ENCODE measurements at regions not wholly inside any gene's neighbourhood (a gene's known extent, or its start where the extent isn't known, plus 50 kb on each side); places are given as distances from the start of the nearest gene placed in this dataset.

- no peak for DNase-seq (ENCODE audit: low spot score)
- peaks cover 5% of the 10 kb centered on the region for H3K4me1 Mint-ChIP-seq
- ChIA-PET CTCF (no interaction called here), POLR2A (no interaction called here)
- 0 out of 2 replicates have a peak, but pooled peaks cover 3% of the 10 kb centered on the region for H3K9me3 Mint-ChIP-seq
- no peak for ATAC-seq
- H3K27me3 Mint-ChIP-seq (ENCODE audit: low read depth) = no peaks in the 10 kb centered on the region
- TF ChIP-seq ELF4 (CRISPR knock-in tag; IDR thresholded peaks at IDR 0.05; ENCODE audit: low read depth) = no peak
- no peak overlapping the region for H3K4me3 Mint-ChIP-seq
- no peak overlapping the region for H3K27ac Mint-ChIP-seq
- H3K36me3 Mint-ChIP-seq = no peaks in the 10 kb centered on the region
Observed at GRCh38 chr10:3902809-3903410, 117.9 kb upstream of the KLF6 start.

- POLR2A ChIA-PET = no interaction called here
- H3K36me3 Mint-ChIP-seq = no peaks in the 10 kb centered on the region
- DNase-seq (ENCODE audit: low spot score) (no peak), ATAC-seq (no peak)
- H3K4me1 Mint-ChIP-seq = peaks cover 5% of the 10 kb centered on the region
- TF ChIP-seq AR (CRISPR knock-in tag; IDR thresholded peaks at IDR 0.05) (no peak), CREB1 (CRISPR knock-in tag; IDR thresholded peaks at IDR 0.05) (no peak), SP1 (CRISPR knock-in tag; conservative IDR thresholded peaks at IDR 0.05) (no peak), CBFB (CRISPR knock-in tag; IDR thresholded peaks at IDR 0.05; ENCODE audit: low read depth) (no peak), NFE2L1 (CRISPR knock-in tag; IDR thresholded peaks at IDR 0.05) (no peak), SMAD3 (CRISPR knock-in tag; IDR thresholded peaks at IDR 0.05; ENCODE audit: borderline replicate concordance) (no peak), GRHL2 (CRISPR knock-in tag; IDR thresholded peaks at IDR 0.05; ENCODE audit: insufficient replicate concordance, severe bottlenecking) (no peak), ZNF423 (CRISPR knock-in tag; IDR thresholded peaks at IDR 0.05) (no peak), ZNF425 (CRISPR knock-in tag; conservative IDR thresholded peaks at IDR 0.05) (no peak), FOXK1 (CRISPR knock-in tag; IDR thresholded peaks at IDR 0.05) (no peak), USF2 (CRISPR knock-in tag; IDR thresholded peaks at IDR 0.05) (no peak), TEAD1 (CRISPR knock-in tag; IDR thresholded peaks at IDR 0.05) (no peak)
- H3K4me3 Mint-ChIP-seq = no peak overlapping the region
- CTCF ChIA-PET = no interaction called here
- no peak overlapping the region for H3K27ac Mint-ChIP-seq
- H3K9me3 Mint-ChIP-seq = 0 out of 2 replicates have a peak, but pooled peaks cover 3% of the 10 kb centered on the region
- no peaks in the 10 kb centered on the region for H3K27me3 Mint-ChIP-seq (ENCODE audit: low read depth)
Observed at GRCh38 chr10:3902054-3902808, 117.2 kb upstream of the KLF6 start.

GRCh38 chr10:3901370-3901769 lies 116.4 kb upstream of the KLF6 start:
- H3K36me3 Mint-ChIP-seq = no peaks in the 10 kb centered on the region
- POLR2A ChIA-PET = no interaction called here
- no peak for DNase-seq (ENCODE audit: low spot score)
- CTCF ChIA-PET = no interaction called here
- H3K4me1 Mint-ChIP-seq = peaks cover 1% of the 10 kb centered on the region
- H3K4me3 Mint-ChIP-seq = no peak overlapping the region
- H3K27ac Mint-ChIP-seq = no peak overlapping the region
- H3K27me3 Mint-ChIP-seq (ENCODE audit: low read depth) = no peaks in the 10 kb centered on the region
- no peak for ATAC-seq
- 0 out of 2 replicates have a peak, but pooled peaks cover 3% of the 10 kb centered on the region for H3K9me3 Mint-ChIP-seq
- TF ChIP-seq ZNF281 (CRISPR knock-in tag; IDR thresholded peaks at IDR 0.05) (no peak), ATF2 (CRISPR knock-in tag; IDR thresholded peaks at IDR 0.05; ENCODE audit: borderline replicate concordance, low read depth) (no peak), TEAD1 (CRISPR knock-in tag; IDR thresholded peaks at IDR 0.05) (no peak), ZNF532 (CRISPR knock-in tag; IDR thresholded peaks at IDR 0.05; ENCODE audit: borderline replicate concordance) (no peak), SP1 (CRISPR knock-in tag; conservative IDR thresholded peaks at IDR 0.05) (no peak)
